Lung microvascular endothelial cell (primary cell): ENCODE measurements at regions not wholly inside any gene's neighbourhood (a gene's known extent, or its start where the extent isn't known, plus 50 kb on each side); places are given as distances from the start of the nearest gene placed in this dataset.
A peak's percentile ranks its signal among the peaks of the same experiment; 100 is the strongest.

Experiments used
- DNase-seq, 2 donors: peaks; one replicate each; pipeline versions ENCODE4 v3.0.0 to v3.0.0-alpha.2; 2010; ENCODE audit warnings: low read depth in 2 of 2

DNA sequence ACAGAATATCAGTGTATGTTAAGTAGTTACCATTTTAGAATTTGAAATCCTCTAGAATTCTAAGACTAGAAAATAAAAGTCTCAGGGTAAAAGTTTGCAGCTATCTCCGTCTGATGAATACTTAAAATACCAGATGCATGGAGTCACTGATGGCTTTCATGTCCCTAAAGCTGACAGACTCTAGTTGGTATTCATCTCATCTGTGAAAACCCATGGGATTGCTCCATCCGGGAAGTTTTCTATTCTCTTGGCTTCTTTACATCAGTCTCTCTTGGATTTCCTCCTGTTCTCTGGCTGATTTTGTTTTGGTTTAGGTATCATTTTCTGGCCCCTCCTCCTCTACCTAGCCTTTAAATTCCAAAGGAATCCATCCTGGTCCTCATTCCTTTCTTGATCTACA is 465.6 kb upstream of the POU3F3 start:
- DNase-seq = no peak

GRCh38 chr2:104402825-104403224 is 451.1 kb upstream of the POU3F3 start:
- DNase-seq = no peak

DNA sequence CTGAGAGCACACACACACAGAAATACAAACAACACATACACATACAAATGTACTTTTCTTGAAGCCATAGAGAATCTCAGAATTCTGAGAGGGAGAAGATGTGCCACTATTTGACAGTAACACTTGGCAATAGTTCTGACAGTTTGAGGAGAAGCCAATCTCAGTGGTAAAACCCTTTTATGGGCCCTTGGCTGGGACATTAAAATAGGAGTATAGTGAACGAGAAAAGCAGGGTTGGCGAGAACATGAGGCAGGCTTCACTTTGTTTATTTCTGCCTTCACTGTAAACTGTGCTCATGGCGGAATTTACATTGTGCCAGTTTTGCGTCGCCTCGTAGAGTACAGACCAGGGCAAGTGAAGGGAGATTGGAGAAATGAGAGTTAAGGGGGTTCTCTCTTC is 449.4 kb upstream of the POU3F3 start:
- no peak for DNase-seq

DNA sequence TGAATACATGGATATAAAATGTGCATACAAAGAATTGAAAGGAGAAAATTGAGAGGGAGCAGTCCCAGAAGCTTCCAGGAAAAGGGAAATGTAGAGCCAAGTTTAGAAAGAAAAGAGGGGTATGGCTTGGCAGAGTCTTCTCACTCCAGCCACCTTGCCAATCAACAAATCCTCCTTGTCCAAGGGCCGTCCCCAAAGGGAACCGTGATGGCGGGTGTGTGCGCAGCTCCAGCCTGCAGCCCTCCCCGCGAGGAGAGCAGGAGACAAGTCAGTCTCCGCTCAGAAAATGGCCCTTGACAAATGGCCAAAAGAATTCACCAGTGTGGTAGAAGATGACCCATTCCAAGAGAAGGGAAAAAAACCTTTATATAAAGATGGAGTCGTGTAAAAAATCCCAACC is 448.3 kb upstream of the POU3F3 start:
- DNase-seq = no peak

DNA sequence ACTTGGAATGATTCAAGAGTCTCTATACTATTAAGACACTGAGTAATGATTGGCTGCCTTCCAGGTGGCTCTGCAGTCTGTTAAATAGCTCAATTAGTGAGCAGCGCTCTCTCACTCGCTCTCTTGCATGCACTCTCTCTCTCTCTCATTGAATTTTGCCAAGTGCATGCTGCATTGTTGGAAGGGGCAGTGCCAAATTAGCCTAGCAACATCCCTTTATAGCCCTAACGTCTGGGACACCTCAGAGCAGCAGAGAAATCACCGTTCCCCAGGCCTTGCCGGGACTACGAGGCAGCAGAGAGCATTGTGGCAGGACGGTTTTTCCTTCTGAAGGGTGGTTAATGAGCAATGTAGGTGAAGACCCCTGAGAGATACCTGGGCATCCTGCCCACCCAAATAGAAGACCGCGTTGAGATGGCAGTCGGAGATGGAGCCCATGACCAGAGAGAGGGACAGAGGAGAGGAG is 447.6 kb upstream of the POU3F3 start:
- DNase-seq = no peak

GRCh38 chr2:104407641-104408040 is 446.3 kb upstream of the POU3F3 start:
- DNase-seq = no peak

DNA sequence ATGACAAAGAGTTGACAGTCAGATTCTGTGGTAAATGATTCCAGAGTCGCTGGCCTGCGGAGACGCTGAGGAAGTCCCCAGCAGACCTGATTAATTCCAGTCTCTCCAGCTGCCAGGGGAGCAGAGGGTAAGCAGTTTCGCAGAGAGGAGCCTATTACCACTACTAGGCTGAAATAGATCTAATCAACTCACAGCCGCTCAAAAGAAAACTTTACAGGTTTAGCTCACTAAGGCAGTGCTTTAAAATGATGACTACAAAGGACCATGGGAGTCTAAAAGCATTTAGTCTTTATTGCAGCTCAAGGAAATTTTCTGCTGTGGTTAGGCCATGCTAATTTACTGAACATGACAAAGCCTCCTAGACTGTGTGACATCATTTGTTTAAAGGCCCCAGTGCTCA is 445.6 kb upstream of the POU3F3 start:
- no peak for DNase-seq

GRCh38 chr2:104410136-104410535 is 443.8 kb upstream of the POU3F3 start:
- DNase-seq = no peak

GRCh38 chr2:104412384-104412783 is 441.5 kb upstream of the POU3F3 start:
- DNase-seq = peak in 1 of 2 donors; percentile 8

- DNase-seq = no peak
Measured at GRCh38 chr2:104413890-104414289, 440.0 kb upstream of the POU3F3 start.

- DNase-seq = no peak
Measured at GRCh38 chr2:104415284-104415683, 438.6 kb upstream of the POU3F3 start.

DNA sequence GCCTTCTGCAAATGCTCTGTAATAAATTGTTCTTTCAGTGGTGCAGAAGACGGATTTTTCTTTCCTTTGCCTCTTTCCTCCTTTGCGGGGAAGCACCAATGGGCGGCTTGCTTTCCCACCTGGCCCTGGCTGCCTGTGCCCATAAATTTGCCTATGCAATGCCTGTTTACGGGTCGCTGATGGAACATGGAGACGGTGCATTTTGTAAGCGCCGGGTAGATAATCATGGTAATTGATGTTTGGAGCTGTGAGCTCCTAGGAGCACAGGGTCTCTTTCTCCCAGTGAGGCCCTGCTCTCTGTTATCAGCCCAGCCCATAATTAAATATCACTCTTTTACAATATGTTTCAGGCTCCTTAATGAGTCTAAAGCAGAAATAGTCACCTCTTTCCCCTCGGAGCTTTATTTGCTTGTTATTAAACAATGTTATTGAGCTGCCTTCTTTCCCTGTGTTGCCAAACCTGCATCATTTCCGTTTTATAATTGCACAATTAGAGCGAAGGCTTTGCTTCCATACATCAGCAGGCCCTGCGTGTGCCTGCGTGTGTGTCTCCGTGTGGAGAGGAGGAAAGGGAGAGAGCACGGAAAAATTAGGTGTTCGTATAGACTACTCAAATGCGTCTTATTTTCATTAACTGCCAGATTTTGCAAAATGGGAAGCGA is 437.4 kb upstream of the POU3F3 start:
- no peak for DNase-seq

DNA sequence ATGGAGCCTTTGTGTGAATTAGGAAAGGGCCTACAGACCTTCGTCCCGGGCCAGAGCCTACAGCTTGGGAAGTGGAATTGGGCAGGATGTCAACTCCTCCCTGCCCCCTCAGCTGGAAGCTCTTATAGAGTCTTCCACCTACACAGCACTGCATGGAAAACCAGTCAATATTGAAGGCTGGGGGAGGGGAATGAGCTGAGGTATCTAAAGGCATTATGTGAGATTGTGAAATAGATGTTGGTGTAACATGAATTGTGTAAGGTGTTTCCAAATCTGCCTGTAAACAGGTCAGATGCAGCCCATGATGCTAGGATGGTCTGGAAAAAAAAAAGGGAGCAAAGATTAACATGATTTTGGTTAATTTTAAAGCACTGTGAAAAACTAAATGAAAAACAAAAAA is 433.5 kb upstream of the POU3F3 start:
- DNase-seq = no peak

GRCh38 chr2:104420953-104421352 is 433.0 kb upstream of the POU3F3 start:
- DNase-seq = no peak

DNA sequence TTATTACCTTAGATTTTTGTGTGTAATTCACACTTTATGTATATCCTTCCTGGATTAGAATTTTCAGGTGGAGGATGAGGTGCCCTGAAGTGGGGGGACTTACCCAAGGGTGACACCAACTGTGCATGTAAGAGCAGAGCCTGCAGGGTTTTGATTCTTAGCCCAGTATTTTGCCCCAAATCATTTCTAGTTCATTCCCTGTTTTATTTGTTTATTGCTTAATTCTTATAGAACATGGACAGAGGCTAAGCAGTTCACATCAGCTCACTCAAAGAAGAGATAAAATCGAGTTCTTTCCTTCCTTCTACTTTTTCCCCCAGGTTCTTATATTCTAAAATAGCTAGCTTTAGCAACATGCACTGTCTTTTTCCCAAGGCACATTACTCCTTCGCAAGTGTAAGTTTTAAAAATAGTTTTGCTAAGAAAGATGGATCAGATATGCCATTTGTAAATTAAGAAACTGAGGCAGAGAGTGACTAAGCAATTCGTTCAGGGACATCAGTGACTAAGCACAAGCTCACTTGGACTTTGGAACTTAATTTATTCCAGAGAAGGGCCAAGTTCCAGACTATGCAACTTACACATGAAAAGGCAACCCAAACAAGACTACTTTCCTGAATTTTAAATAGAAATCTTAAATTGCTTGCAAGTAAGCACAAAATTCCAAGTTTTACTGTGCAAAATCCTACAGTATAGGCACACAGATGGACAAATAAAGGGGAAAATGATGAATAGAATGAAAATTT is 427.9 kb upstream of the POU3F3 start:
- DNase-seq = no peak

- no peak for DNase-seq
Measured at GRCh38 chr2:104428155-104428554, 425.8 kb upstream of the POU3F3 start.

DNA sequence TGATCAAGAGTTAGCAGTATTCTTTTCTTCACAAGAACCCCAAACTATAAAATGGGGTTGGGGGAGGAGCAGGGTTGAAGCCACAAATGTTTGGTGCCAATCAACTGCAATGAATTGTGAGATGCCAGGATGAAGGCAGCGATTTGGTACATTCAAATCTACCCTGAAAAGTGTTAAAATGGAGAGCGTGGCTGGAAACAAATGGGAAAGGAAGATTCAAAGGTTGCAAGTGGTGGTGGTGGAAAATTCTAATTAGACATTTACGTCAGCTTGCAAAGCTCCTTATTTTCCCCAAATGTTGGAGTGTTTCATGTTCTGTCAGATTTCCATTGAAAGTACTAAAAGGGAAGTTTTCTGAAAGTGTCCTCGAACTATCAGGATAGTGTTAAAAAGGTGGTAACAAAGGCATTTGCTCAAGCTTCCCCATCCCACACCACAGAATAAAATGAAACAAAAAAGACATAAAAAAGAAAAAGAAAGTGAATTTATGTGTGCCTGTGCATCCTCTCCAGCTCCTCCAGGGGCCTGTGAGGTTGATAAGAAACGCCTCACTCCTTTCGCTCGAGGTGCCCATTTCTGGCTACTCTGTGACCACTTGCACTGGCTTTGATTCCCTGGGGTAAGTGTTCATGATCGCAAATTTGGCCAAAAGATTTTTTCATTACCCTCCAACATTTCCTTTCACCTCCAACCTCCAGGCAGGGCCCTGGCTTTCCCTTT is 424.1 kb upstream of the POU3F3 start:
- DNase-seq = no peak

DNA sequence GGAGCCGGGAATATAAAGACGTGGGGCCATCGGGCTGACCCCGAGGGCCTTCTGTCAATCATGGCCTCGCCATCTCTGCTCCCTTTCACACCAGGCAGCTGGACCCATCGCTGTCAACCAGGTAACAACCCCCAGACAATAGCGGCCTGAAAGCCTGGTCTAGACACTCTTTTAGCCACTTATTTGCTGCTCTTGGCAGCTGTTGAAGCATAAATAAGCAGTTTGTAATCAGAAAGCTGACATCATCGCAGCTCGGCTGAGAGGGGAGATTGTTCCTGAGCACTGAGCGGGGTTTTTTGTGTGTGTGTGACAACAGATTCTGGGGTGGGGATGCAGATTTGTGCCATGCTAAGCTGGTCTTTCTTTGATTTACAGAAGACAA is 423.6 kb upstream of the POU3F3 start:
- no peak for DNase-seq

DNA sequence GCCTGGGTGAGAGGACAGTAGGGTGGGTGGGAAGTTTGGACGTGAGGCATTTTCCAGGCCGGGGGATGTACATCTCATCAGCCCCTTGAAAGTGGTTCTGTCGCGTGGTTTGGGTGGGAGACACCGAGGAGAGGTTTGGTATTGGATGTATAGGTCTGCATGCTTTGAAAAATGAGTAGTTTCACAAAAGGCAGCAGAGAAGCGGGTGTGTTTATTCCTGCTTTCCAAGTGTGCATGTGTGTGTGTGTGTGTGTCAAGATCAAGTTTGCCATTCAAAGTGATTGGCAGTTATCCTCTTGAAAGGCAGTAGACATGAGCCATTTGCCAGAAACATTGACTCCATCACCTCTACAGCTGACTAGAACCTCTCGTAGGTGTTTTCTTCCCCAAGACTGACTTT is 423.1 kb upstream of the POU3F3 start:
- no peak for DNase-seq

GRCh38 chr2:104431701-104432121 is 422.2 kb upstream of the POU3F3 start:
- no peak for DNase-seq

DNA sequence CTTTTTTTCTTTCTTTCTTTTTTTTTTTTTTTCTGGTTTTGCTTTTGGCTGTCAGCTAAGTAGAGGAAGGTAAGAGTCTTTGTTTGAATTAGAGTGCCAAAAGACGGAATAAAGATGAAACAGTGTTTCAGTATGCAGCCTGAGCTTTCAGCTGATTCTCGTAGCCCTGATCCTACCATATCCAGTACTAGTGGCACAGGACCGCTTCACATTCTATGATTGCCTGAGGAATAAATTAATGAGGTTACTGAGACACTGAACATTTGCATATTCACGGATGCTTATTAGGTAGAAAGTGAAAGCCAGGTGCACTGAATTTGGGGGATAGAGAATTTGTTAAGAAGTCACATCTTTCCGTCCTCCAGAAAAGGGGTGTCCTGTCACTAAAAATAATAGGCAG is 421.5 kb upstream of the POU3F3 start:
- DNase-seq = no peak

- no peak for DNase-seq
Measured at GRCh38 chr2:104432991-104433390, 420.9 kb upstream of the POU3F3 start.

- no peak for DNase-seq
Measured at GRCh38 chr2:104433657-104434056, 420.3 kb upstream of the POU3F3 start.
